B cell (primary cell): ENCODE measurements at regions not wholly inside any gene's neighbourhood (a gene's known extent, or its start where the extent isn't known, plus 50 kb on each side); places are given as distances from the start of the nearest gene placed in this dataset.

Experiments used
- EZH2 ChIP-seq: IDR thresholded peaks from 2 replicates; pipeline ENCODE4 v1.6.1; 2012; ENCODE audit warnings: borderline replicate concordance, low read depth, mild to moderate bottlenecking, moderate library complexity, low read length; ENCODE audit not compliant: insufficient read depth, poor library complexity, severe bottlenecking
- TF ChIP-seq, protein P1 (sequence below): fragments of 200-600 bp; IDR thresholded peaks from one replicate; pipeline ENCODE4 v1.8.0; 2022; ENCODE audit warnings: antibody characterized with exemption, mild to moderate bottlenecking

DNA sequence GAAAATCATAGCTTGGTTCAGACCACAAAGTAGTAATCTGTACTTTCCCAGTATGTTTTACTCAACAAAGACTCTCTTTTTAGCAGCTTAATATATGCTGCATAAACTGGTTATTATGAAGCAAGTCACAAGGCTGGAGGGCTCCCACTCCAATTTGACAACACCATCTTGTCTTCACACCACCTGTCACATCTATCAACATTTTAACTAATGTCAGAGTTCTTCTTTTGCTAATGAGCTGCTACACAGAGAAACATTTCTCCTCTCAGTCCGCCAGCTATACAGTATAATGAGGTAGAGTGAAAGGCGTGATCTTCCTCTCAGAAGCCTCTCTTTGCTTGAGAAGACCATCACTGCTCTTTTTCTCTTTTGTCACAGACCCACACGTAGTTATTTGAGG lies 230.1 kb downstream of the BARHL2 start:
- TF ChIP-seq, protein P1, sequence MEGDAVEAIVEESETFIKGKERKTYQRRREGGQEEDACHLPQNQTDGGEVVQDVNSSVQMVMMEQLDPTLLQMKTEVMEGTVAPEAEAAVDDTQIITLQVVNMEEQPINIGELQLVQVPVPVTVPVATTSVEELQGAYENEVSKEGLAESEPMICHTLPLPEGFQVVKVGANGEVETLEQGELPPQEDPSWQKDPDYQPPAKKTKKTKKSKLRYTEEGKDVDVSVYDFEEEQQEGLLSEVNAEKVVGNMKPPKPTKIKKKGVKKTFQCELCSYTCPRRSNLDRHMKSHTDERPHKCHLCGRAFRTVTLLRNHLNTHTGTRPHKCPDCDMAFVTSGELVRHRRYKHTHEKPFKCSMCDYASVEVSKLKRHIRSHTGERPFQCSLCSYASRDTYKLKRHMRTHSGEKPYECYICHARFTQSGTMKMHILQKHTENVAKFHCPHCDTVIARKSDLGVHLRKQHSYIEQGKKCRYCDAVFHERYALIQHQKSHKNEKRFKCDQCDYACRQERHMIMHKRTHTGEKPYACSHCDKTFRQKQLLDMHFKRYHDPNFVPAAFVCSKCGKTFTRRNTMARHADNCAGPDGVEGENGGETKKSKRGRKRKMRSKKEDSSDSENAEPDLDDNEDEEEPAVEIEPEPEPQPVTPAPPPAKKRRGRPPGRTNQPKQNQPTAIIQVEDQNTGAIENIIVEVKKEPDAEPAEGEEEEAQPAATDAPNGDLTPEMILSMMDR, result no peak
- TF ChIP-seq EZH2, result no peak
